ENCODE measurements at regions not wholly inside any gene's neighbourhood (a gene's known extent, or its start where the extent isn't known, plus 50 kb on each side); places are given as distances from the start of the nearest gene placed in this dataset.

DNA sequence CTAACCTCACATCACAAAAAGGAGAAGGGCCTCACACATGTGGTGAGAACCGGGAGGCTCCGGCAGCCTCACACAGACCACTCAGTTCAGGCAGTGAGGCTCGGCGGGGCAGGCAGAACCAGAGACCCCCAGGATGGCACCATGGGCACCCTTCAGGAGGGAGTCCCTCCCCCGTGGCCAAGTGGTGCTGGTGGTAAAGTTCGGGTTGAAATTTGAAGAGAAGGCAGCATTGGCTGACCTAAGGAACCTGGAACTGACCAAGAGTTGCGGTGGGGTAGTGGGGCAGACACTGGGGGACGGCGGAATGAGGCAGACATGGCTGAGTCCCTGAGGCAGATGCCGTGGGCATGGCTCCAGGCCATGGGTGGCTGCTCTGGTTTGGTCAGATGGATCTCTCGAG lies 239.3 kb upstream of the MYT1L start:
- no peaks in the 10 kb centered on the region for H3K4me1 Mint-ChIP-seq
- no peak overlapping the region for H3K27ac Mint-ChIP-seq
- no peaks in the 10 kb centered on the region for H3K36me3 Mint-ChIP-seq (ENCODE audit: low read depth)
- DNase-seq = no peak
- no peaks in the 10 kb centered on the region for H3K9me3 Mint-ChIP-seq
- no peak overlapping the region for H3K4me3 Mint-ChIP-seq
- intact Hi-C loops (cut with micrococcal nuclease) = no loop called here
- H3K27me3 Mint-ChIP-seq = no peaks in the 10 kb centered on the region

DNA sequence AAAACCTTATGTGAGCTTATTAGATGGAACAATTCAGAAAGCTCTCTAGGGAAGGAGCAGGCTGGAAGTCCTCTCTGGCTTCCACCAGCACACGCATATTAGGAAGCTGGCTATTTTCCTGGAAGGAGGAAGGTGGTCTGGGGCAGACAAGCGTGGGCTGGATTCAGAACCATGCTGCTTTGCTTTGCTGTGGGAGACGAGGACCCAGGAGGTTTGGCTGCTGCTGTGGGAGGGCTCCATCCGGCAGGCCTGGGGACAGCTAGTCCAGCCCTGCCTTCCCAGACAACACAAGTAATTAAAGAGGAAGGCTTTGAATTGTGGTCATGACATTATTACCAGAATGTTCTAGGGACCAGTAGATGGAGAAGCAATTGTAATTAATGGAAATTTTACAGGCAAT lies 238.8 kb upstream of the MYT1L start:
- intact Hi-C loops (cut with micrococcal nuclease) = no loop called here
- H3K27me3 Mint-ChIP-seq = no peaks in the 10 kb centered on the region
- H3K36me3 Mint-ChIP-seq (ENCODE audit: low read depth) = no peaks in the 10 kb centered on the region
- DNase-seq = no peak
- no peak overlapping the region for H3K27ac Mint-ChIP-seq
- H3K9me3 Mint-ChIP-seq = no peaks in the 10 kb centered on the region
- H3K4me1 Mint-ChIP-seq = no peaks in the 10 kb centered on the region
- H3K4me3 Mint-ChIP-seq = no peak overlapping the region

GRCh38 chr2:2569306-2569705 lies 238.2 kb upstream of the MYT1L start:
- Mint-ChIP-seq H3K36me3 (ENCODE audit: low read depth) (no peaks in the 10 kb centered on the region), H3K4me1 (no peaks in the 10 kb centered on the region), H3K4me3 (no peak overlapping the region), H3K9me3 (no peaks in the 10 kb centered on the region), H3K27me3 (no peaks in the 10 kb centered on the region), H3K27ac (no peak overlapping the region)
- DNase-seq = no peak
- intact Hi-C loops (cut with micrococcal nuclease) = no loop called here

- H3K27me3 Mint-ChIP-seq = no peaks in the 10 kb centered on the region
- intact Hi-C loops (cut with micrococcal nuclease) = no loop called here
- H3K9me3 Mint-ChIP-seq = no peaks in the 10 kb centered on the region
- no peaks in the 10 kb centered on the region for H3K4me1 Mint-ChIP-seq
- H3K27ac Mint-ChIP-seq = no peak overlapping the region
- no peak for DNase-seq
- H3K4me3 Mint-ChIP-seq = no peak overlapping the region
- no peaks in the 10 kb centered on the region for H3K36me3 Mint-ChIP-seq (ENCODE audit: low read depth)
Measured at GRCh38 chr2:2568411-2568810, 237.3 kb upstream of the MYT1L start.

DNA sequence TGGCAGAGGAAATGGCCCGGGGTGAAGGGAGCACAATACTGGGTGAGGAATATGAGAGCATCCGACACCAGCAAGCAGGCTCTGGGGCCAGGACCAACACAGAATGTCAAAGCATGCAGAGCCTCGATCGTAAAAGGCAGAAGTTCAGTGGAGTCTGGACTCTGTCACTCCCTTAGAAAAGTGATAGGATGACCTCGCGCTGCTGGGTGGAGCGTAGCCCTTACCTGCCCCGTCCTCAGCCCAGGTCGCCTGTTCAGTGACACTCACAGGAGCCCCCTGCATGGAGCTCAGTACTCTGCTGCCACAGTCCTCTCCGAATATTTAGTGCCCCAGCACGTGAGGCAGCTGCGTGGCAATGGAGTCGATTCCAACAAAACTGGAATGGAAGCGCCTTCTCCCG lies 236.7 kb upstream of the MYT1L start:
- Mint-ChIP-seq H3K27me3 (no peaks in the 10 kb centered on the region), H3K4me3 (no peak overlapping the region), H3K9me3 (no peaks in the 10 kb centered on the region), H3K4me1 (no peaks in the 10 kb centered on the region), H3K27ac (no peak overlapping the region), H3K36me3 (ENCODE audit: low read depth) (no peaks in the 10 kb centered on the region)
- DNase-seq = no peak
- intact Hi-C loops (cut with micrococcal nuclease) = no loop called here

DNA sequence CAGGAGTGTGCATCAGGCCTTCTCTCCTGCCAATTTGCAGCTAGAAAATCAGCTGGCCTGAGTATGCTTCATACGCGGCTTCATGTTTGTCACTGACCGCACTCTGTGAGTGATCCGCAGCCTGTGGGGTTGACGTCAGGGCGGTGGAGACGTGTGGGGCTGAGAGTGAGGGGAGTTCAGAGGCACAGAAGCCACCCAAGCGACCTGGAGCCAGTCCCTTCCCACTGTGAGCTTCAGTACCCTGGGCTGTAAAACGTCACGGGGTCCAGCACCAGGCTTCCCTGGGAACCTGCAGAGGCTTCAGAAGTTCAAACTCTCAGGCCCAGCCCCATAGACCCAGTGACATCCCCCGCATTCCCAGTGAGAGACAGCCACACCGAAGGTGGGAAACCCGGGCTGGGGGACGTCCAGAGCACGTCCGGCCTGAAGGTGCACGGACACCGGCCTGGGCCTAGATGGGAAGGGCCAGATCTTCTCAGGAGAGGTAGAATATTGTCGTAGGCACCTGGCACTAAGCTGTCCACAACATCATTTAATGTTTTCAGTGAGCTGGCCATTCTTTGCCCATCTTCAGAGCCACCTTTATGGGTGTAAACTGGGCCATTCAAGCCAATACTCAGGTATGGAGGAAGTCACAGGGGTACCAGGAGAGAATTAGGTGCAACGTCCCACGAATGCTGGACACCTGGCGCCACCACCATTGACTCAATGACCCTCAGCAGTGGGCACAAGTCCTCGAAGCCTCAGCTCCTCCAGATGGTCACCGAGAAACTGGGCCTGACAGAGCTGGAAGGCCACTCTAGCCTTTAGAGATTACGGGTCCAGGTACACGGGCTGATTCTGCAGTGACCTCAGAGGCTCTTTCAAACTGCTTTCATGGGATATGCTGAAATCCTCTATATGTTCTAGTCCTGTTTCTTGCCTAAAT lies 235.6 kb upstream of the MYT1L start:
- H3K4me1 Mint-ChIP-seq = no peaks in the 10 kb centered on the region
- no peaks in the 10 kb centered on the region for H3K9me3 Mint-ChIP-seq
- H3K36me3 Mint-ChIP-seq (ENCODE audit: low read depth) = no peaks in the 10 kb centered on the region
- no peak overlapping the region for H3K27ac Mint-ChIP-seq
- no peak for DNase-seq
- intact Hi-C loops (cut with micrococcal nuclease) = no loop called here
- no peaks in the 10 kb centered on the region for H3K27me3 Mint-ChIP-seq
- H3K4me3 Mint-ChIP-seq = no peak overlapping the region

DNA sequence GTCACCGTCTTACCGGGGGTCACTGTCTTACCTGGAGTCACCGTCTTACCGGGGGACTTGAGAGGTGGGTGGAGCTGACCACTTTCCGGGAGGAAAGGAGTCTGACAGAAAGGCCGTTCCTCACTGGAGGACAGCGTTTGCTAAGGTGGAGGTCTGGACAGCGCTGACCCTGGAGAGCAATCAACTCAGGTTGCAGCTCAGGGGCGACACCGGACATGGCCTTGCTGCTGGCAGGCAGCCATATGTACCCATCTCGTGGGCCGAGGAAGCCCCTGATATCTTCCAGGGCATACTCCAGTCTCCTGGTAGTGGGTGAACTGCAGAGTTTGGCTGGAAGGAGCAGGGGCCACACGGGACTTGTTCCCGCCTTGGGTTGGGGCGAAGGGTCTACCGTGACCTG lies 234.6 kb upstream of the MYT1L start:
- Mint-ChIP-seq H3K4me1 (no peaks in the 10 kb centered on the region), H3K27me3 (no peaks in the 10 kb centered on the region), H3K27ac (no peak overlapping the region), H3K36me3 (ENCODE audit: low read depth) (no peaks in the 10 kb centered on the region), H3K9me3 (no peaks in the 10 kb centered on the region), H3K4me3 (no peak overlapping the region)
- no peak for DNase-seq
- intact Hi-C loops (cut with micrococcal nuclease) = no loop called here

DNA sequence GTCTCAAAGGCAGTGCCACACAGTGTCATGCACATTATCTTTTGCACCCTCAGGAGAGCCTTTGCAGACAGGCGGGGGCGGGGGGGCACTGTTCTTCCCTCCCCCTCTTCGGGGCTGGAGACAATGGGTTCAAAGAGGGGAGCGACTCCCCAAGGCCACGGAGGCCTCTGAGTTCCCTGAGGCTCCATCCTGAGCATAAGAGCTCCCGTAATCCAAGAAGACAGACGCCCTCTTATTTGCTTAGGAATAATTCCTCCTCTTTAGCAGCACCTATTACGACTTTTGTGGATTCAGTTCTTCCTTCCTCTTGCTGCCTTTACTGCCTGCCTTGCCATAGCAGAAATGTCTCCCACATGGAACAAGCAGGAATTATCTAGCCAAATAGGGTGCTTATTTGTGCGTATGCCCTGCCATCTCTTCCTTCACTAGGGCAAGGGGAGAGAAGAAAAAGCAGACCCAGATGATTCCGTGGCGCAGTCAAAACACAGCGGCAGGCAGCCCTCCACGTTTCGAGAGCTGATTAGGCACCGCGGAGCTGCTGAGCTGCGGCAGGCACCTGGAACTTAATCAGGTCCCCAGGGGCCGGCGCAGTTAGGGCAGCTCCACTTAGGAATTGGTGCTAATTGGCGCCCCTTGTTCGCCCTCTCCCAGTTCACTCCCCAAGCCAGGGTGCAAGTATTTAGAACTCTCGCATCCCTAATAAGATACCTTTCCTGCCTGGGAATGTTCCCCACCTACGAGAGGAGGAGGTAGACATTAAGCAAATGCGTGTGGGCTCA lies 233.4 kb upstream of the MYT1L start:
- Mint-ChIP-seq H3K4me1 (no peaks in the 10 kb centered on the region), H3K27me3 (no peaks in the 10 kb centered on the region), H3K9me3 (no peaks in the 10 kb centered on the region), H3K27ac (no peak overlapping the region), H3K36me3 (ENCODE audit: low read depth) (no peaks in the 10 kb centered on the region), H3K4me3 (no peak overlapping the region)
- DNase-seq = no peak
- intact Hi-C loops (cut with micrococcal nuclease) = no loop called here

DNA sequence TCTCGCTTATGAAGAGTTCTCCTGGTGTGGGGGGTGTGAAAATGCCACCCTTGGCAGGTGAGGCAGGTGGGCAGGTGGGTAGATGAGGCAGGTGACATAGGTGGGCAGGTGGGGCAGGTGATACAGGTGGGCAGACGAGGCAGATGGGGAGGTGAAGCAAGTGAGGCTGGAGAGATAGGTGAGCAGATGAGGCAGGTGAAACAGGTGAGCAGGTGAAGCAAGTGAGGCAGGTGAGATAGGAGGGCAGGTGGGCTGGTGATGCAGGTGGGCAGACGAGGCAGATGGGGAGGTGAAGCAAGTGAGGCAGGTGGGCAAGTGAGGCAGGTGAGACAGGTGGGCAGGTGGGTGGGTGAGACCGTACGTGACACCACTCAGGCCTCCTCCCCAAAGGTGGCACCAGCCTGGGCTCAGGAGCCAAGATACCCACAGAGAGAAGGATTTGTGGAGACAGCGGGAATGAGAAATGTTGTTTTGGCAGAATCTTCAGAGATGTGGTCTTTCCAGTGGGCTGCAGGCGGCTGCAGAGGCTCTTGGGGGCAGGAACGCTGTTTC lies 232.3 kb upstream of the MYT1L start:
- Mint-ChIP-seq H3K9me3 (no peaks in the 10 kb centered on the region), H3K4me3 (no peak overlapping the region), H3K4me1 (no peaks in the 10 kb centered on the region), H3K27ac (no peak overlapping the region), H3K36me3 (ENCODE audit: low read depth) (no peaks in the 10 kb centered on the region), H3K27me3 (no peaks in the 10 kb centered on the region)
- intact Hi-C loops (cut with micrococcal nuclease) = no loop called here
- no peak for DNase-seq

DNA sequence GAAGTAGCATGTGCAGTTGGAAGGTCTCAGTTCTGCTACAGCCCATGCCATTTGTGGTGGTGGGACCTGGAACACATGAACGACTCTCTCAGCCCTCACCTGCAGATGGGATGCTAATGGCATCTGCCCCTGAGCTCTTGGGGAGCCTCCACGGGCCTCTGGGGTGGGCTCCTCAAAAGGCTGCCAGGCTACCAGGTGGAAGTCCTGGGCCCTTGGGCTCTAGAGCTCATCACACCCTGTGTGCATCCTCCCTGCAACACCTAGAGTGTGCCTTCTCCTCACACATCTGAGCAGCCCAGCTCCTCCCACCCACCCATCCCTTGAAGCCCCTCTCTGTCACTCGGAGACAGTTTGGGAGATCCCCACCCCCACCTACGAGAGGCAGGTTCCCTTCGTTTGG lies 231.8 kb upstream of the MYT1L start:
- intact Hi-C loops (cut with micrococcal nuclease) = no loop called here
- Mint-ChIP-seq H3K4me3 (no peak overlapping the region), H3K4me1 (no peaks in the 10 kb centered on the region), H3K27ac (no peak overlapping the region), H3K27me3 (no peaks in the 10 kb centered on the region), H3K36me3 (ENCODE audit: low read depth) (no peaks in the 10 kb centered on the region), H3K9me3 (no peaks in the 10 kb centered on the region)
- no peak for DNase-seq

DNA sequence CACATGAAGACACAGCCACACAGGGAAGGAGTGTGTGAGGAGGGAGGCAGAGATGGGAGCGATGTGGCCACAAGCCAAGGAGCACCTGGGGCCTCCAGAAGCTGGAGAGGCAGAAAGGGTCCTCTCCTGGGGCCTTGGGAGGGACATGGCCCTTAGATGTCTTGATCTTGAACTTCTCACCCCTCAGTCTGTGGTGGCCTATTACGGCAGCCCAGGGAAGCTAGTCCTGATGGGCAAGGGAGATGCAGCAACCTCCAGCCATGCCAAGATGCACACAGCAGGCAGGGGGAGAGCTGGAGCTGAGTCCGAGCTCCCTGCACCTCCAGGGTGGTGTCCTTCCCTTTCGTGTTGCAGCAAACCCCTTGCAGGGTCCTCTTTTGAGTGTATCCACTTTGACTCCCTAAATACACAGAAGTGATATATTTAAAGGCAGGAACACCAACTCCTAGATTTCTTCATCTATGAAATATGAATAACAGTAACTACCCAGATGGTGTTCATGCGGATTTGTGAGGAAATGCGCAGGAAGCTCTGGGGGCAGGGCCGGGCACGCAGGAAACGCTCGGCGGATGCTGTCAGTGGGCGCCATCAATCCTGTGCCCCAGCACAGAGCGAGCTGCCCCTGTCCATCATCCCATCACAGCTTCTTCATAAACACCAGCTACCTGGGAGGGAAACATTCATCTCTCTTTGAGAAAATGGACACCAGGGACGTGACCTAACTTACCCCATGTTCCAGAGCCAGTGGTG lies 230.4 kb upstream of the MYT1L start:
- no peaks in the 10 kb centered on the region for H3K9me3 Mint-ChIP-seq
- no peaks in the 10 kb centered on the region for H3K4me1 Mint-ChIP-seq
- H3K36me3 Mint-ChIP-seq (ENCODE audit: low read depth) = no peaks in the 10 kb centered on the region
- no peaks in the 10 kb centered on the region for H3K27me3 Mint-ChIP-seq
- H3K4me3 Mint-ChIP-seq = no peak overlapping the region
- no peak overlapping the region for H3K27ac Mint-ChIP-seq
- intact Hi-C loops (cut with micrococcal nuclease) = no loop called here
- DNase-seq = no peak

- no peaks in the 10 kb centered on the region for H3K27me3 Mint-ChIP-seq
- no peak for DNase-seq
- H3K27ac Mint-ChIP-seq = no peak overlapping the region
- intact Hi-C loops (cut with micrococcal nuclease) = no loop called here
- H3K36me3 Mint-ChIP-seq (ENCODE audit: low read depth) = no peaks in the 10 kb centered on the region
- H3K4me3 Mint-ChIP-seq = no peak overlapping the region
- H3K9me3 Mint-ChIP-seq = no peaks in the 10 kb centered on the region
- no peaks in the 10 kb centered on the region for H3K4me1 Mint-ChIP-seq
Measured at GRCh38 chr2:2560374-2561015, 229.4 kb upstream of the MYT1L start.

- Mint-ChIP-seq H3K4me3 (no peak overlapping the region), H3K36me3 (ENCODE audit: low read depth) (no peaks in the 10 kb centered on the region), H3K27me3 (no peaks in the 10 kb centered on the region), H3K4me1 (no peaks in the 10 kb centered on the region), H3K27ac (no peak overlapping the region), H3K9me3 (peaks cover 3% of the 10 kb centered on the region)
- DNase-seq = no peak
- intact Hi-C loops (cut with micrococcal nuclease) = no loop called here
Measured at GRCh38 chr2:2558476-2558875, 227.4 kb upstream of the MYT1L start.
